Mucosa of descending colon (tissue), 3 donors: ENCODE measurements at regions not wholly inside any gene's neighbourhood (a gene's known extent, or its start where the extent isn't known, plus 50 kb on each side); places are given as distances from the start of the nearest gene placed in this dataset.

Experiments
- ATAC-seq: fragments of 200-7000 bp; cut with Tn5 transposase; one replicate; pipeline ENCODE4 v1.9.1; 2020; ENCODE audit warnings: mild to moderate bottlenecking, moderate library complexity
- DNase-seq, 3 donors: peaks; one replicate each; pipeline ENCODE4 v3.0.0-alpha.2; 2020
- H3K36me3 ChIP-seq: fragments of 200-600 bp; one replicate; pipeline ENCODE4 v1.8.0; 2021; ENCODE audit warnings: low read depth, mild to moderate bottlenecking
- H3K4me1 ChIP-seq: fragments of 200-600 bp; one replicate; pipeline ENCODE4 v1.8.0; 2021; ENCODE audit warnings: low read depth, mild to moderate bottlenecking
- H3K4me3 ChIP-seq: fragments of 200-600 bp; one replicate; pipeline ENCODE4 v1.8.0; 2021; ENCODE audit warnings: mild to moderate bottlenecking
- H3K9me3 ChIP-seq: fragments of 200-600 bp; one replicate; pipeline ENCODE4 v1.8.0; 2021; ENCODE audit warnings: mild to moderate bottlenecking
- CTCF ChIP-seq: fragments of 200-600 bp; IDR thresholded peaks from one replicate; pipeline ENCODE4 v1.8.0; 2022; ENCODE audit warnings: antibody characterized with exemption, mild to moderate bottlenecking
- intact Hi-C, 2 donors: fragments of 100-400 bp; cut with DNase I in 1 of 2; cut with micrococcal nuclease in 1 of 2; formaldehyde crosslinking; loops; one replicate each; pipeline versions ENCODE4 v1.11.0 to v1.11.1; 2022; cut with DNase I, micrococcal nuclease
- donor health status: DM: no; HTN: no; CAD: no; lungs with moderate emphysema.
- donor health status: DM: no; HTN: no; CAD: no.
- donor health status: DM: no; HTN: yes; CAD: no.

- no peak for ATAC-seq
- Histone ChIP-seq H3K4me1 (no peaks in the 10 kb centered on the region), H3K36me3 (no peaks in the 10 kb centered on the region), H3K4me3 (no peak overlapping the region), H3K9me3 (no peaks in the 10 kb centered on the region)
- no peak for DNase-seq
- intact Hi-C loops: no loop called here
- TF ChIP-seq CTCF: no peak
Measured at GRCh38 chr15:31452595-31453557, 126.2 kb downstream of the KLF13 start.

GRCh38 chr15:31453558-31454318, 127.1 kb downstream of the KLF13 start:
- intact Hi-C loops: no loop called here
- no peaks in the 10 kb centered on the region for H3K36me3 ChIP-seq
- no peaks in the 10 kb centered on the region for H3K4me1 ChIP-seq
- no peaks in the 10 kb centered on the region for H3K9me3 ChIP-seq
- ATAC-seq: no peak
- no peak for TF ChIP-seq CTCF
- no peak for DNase-seq
- H3K4me3 ChIP-seq: no peak overlapping the region

GRCh38 chr15:31455499-31455898, 128.9 kb downstream of the KLF13 start:
- DNase-seq (no peak), ATAC-seq (no peak)
- no peaks in the 10 kb centered on the region for H3K4me1 ChIP-seq
- no peak for TF ChIP-seq CTCF
- intact Hi-C loops: no loop called here
- H3K9me3 ChIP-seq: no peaks in the 10 kb centered on the region
- H3K4me3 ChIP-seq: no peak overlapping the region
- no peaks in the 10 kb centered on the region for H3K36me3 ChIP-seq

GRCh38 chr15:31456354-31457060, 129.9 kb downstream of the KLF13 start:
- H3K4me3 ChIP-seq: no peak overlapping the region
- intact Hi-C loops: no loop called here
- no peak for TF ChIP-seq CTCF
- H3K4me1 ChIP-seq: no peaks in the 10 kb centered on the region
- DNase-seq: peak in 1 of 3 donors; percentile 1
- no peaks in the 10 kb centered on the region for H3K36me3 ChIP-seq
- no peak for ATAC-seq
- no peaks in the 10 kb centered on the region for H3K9me3 ChIP-seq

- ATAC-seq (no peak), DNase-seq (peak in 1 of 3 donors; percentile 2)
- no peaks in the 10 kb centered on the region for H3K36me3 ChIP-seq
- H3K4me1 ChIP-seq: peaks cover 2% of the 10 kb centered on the region
- no peak overlapping the region for H3K4me3 ChIP-seq
- intact Hi-C loops: no loop called here
- no peak for TF ChIP-seq CTCF
- no peaks in the 10 kb centered on the region for H3K9me3 ChIP-seq
Measured at GRCh38 chr15:31457161-31457560, 130.5 kb downstream of the KLF13 start.
